SK-N-SH (cell line): ENCODE measurements at regions not wholly inside any gene's neighbourhood (a gene's known extent, or its start where the extent isn't known, plus 50 kb on each side); places are given as distances from the start of the nearest gene placed in this dataset.

Experiments
- CTCF ChIA-PET: fragments of 300-600, 350-600 bp; formaldehyde crosslinking; extraction: SDS; loops from one replicate; lab custom pipeline; 2021; lab: Yijun Ruan, JAX
- POLR2A ChIA-PET: fragments of 350-600 bp; sonication (Branson Sonifier 250); formaldehyde crosslinking; extraction: SDS; loops from one replicate; lab custom pipeline; 2020; ENCODE audit warnings: antibody characterized with exemption, inconsistent platforms; lab: Yijun Ruan, JAX
- DNase-seq: peaks from one replicate; pipeline ENCODE4 v3.0.0; 2012
- H2AFZ ChIP-seq: fragments of 200-600 bp; sonication (generic); 2 replicates; pipeline ENCODE4 v1.8.1; 2016; ENCODE audit warnings: antibody characterized with exemption, mild to moderate bottlenecking, low read depth
- H3F3A ChIP-seq: fragments of 200-600 bp; sonication (generic); replicated peaks from 2 replicates; pipeline ENCODE3; 2016; ENCODE audit warnings: antibody characterized with exemption, mild to moderate bottlenecking; ENCODE audit not compliant: insufficient read depth
- H3K27ac ChIP-seq, 2 experiments: fragments of 200-500 bp in 1 of 2; fragments of 200-600 bp in 1 of 2; sonication (Bioruptor generic) in 1 of 2; sonication (generic), shearing (Covaris generic) in 1 of 2; 2 replicates each; pipeline versions ENCODE4 v1.5.1 to v1.6.1; 2014 to 2016; ENCODE audit warnings: low read depth in 2 of 2, inconsistent platforms in 1 of 2, low read length in 1 of 2, mild to moderate bottlenecking in 1 of 2, mixed read lengths in 1 of 2
- H3K27me3 ChIP-seq: fragments of 200-600 bp; sonication (generic), shearing (Covaris generic); 2 replicates; pipeline ENCODE4 v1.6.1; 2016; ENCODE audit warnings: mixed run types; ENCODE audit not compliant: insufficient read depth
- H3K36me3 ChIP-seq, 2 experiments: fragments of 200-500 bp in 1 of 2; fragments of 200-600 bp in 1 of 2; sonication (Bioruptor generic) in 1 of 2; sonication (generic) in 1 of 2; replicated peaks in 1 of 2; 2 replicates each; pipeline versions ENCODE3 to v1.5.1; 2014 to 2016; ENCODE audit warnings: low read length in 1 of 2, mild to moderate bottlenecking in 1 of 2; ENCODE audit not compliant: insufficient read depth in 2 of 2, control insufficient read depth in 1 of 2
- H3K4me1 ChIP-seq, 2 experiments: fragments of 200-500 bp in 1 of 2; fragments of 200-600 bp in 1 of 2; sonication (Bioruptor generic) in 1 of 2; sonication (generic), shearing (Covaris generic) in 1 of 2; 2 replicates each; pipeline versions ENCODE4 v1.5.1 to v1.6.1; 2014 to 2016; ENCODE audit warnings: low read depth in 1 of 2, low read length in 1 of 2, mixed run types in 1 of 2; ENCODE audit not compliant: insufficient read depth in 2 of 2, control insufficient read depth in 1 of 2
- H3K4me2 ChIP-seq: fragments of 200-600 bp; sonication (generic), shearing (Covaris generic); 2 replicates; pipeline ENCODE4 v1.6.1; 2017; ENCODE audit warnings: mixed run types
- H3K4me3 ChIP-seq, 2 experiments: fragments of 200-500 bp in 1 of 2; fragments of 200-600 bp in 1 of 2; sonication (Bioruptor generic) in 1 of 2; sonication (generic), shearing (Covaris generic) in 1 of 2; 2 replicates each; pipeline versions ENCODE4 v1.5.1 to v1.8.1; 2014 to 2016; ENCODE audit warnings: low read depth in 2 of 2, inconsistent platforms in 1 of 2, low read length in 1 of 2, mild to moderate bottlenecking in 1 of 2, mixed read lengths in 1 of 2, moderate library complexity in 1 of 2
- H3K79me2 ChIP-seq: fragments of 200-600 bp; sonication (generic); 2 replicates; pipeline ENCODE4 v1.8.1; 2017; ENCODE audit warnings: mild to moderate bottlenecking; ENCODE audit not compliant: insufficient read depth
- H3K9ac ChIP-seq: fragments of 200-600 bp; sonication (generic); 2 replicates; pipeline ENCODE4 v1.6.1; 2017; ENCODE audit warnings: mixed run types
- H3K9me2 ChIP-seq: fragments of 200-600 bp; sonication (generic); 2 replicates; pipeline ENCODE4 v1.6.1; 2017; ENCODE audit warnings: mixed run types
- H3K9me3 ChIP-seq: fragments of 200-600 bp; sonication (generic); 2 replicates; pipeline ENCODE4 v1.6.1; 2017; ENCODE audit warnings: mixed run types, mild to moderate bottlenecking, moderate library complexity
- H4K20me1 ChIP-seq: fragments of 200-600 bp; sonication (generic); 2 replicates; pipeline ENCODE4 v1.6.1; 2017; ENCODE audit warnings: mild to moderate bottlenecking, mixed run types; ENCODE audit not compliant: insufficient read depth
- CHD2 ChIP-seq: fragments of 150-350 bp; IDR thresholded peaks from 2 replicates; pipeline ENCODE4 v1.6.1; 2018; ENCODE audit warnings: low read length; ENCODE audit not compliant: partially characterized antibody
- EZH2phosphoT487 ChIP-seq: fragments of 200-600 bp; sonication (generic); IDR thresholded peaks from 2 replicates; pipeline ENCODE4 v1.6.1; 2017; ENCODE audit warnings: low read depth, mixed run types, mild to moderate bottlenecking, antibody characterized with exemption, moderate library complexity, borderline replicate concordance
- FOXM1 ChIP-seq: IDR thresholded peaks from 2 replicates; pipeline ENCODE4 v1.4.0; 2012; ENCODE audit warnings: low read depth, mild to moderate bottlenecking
- GABPA ChIP-seq: IDR thresholded peaks from 2 replicates; pipeline ENCODE4 v1.4.0; 2012; ENCODE audit warnings: low read depth, mild to moderate bottlenecking
- NRF1 ChIP-seq: IDR thresholded peaks from 2 replicates; pipeline ENCODE4 v1.6.1; 2012; ENCODE audit warnings: low read depth, mild to moderate bottlenecking, low read length
- RXRA ChIP-seq: IDR thresholded peaks from 2 replicates; pipeline ENCODE4 v1.4.0; 2012; ENCODE audit warnings: low read depth, mild to moderate bottlenecking, borderline replicate concordance
- TAF1 ChIP-seq: IDR thresholded peaks from 2 replicates; pipeline ENCODE4 v1.6.1; 2012; ENCODE audit warnings: low read depth, mild to moderate bottlenecking, low read length, moderate library complexity, borderline replicate concordance
- TEAD4 ChIP-seq: IDR thresholded peaks from 2 replicates; pipeline ENCODE4 v1.4.0; 2012; ENCODE audit warnings: mild to moderate bottlenecking, borderline replicate concordance; ENCODE audit not compliant: insufficient read depth
- YY1 ChIP-seq: IDR thresholded peaks from 2 replicates; pipeline ENCODE4 v1.4.0; 2012; ENCODE audit warnings: low read depth, mild to moderate bottlenecking
- ZBTB33 ChIP-seq: IDR thresholded peaks from 2 replicates; pipeline ENCODE4 v1.4.0; 2012; ENCODE audit warnings: low read depth, borderline replicate concordance
- WGBS: methylation state at CpG from one replicate; pipeline ENCODE4 v1.1.6; 2017; ENCODE audit warnings: low lambda C conversion rate; 5-methylcytosine and 5-hydroxymethylcytosine counted together

GRCh38 chr18:22609642-22610041 is 191.9 kb upstream of the CTAGE1 start:
- no peak overlapping the region for H3K27ac ChIP-seq
- ChIA-PET POLR2A (no interaction called here), CTCF (no interaction called here)
- no peak overlapping the region for H3K4me2 ChIP-seq
- no peak for DNase-seq
- H3F3A ChIP-seq, result no peaks in the 10 kb centered on the region
- H3K9me3 ChIP-seq, result no peaks in the 10 kb centered on the region
- no peaks in the 10 kb centered on the region for H3K9me2 ChIP-seq
- TF ChIP-seq NRF1, result no peak
- TF ChIP-seq YY1, result no peak
- TF ChIP-seq ZBTB33, result no peak
- no peak for TF ChIP-seq FOXM1
- H3K4me3 ChIP-seq, result no peak overlapping the region
- H3K4me1 ChIP-seq, result no peaks in the 10 kb centered on the region
- H2AFZ ChIP-seq, result no peak overlapping the region
- H3K9ac ChIP-seq, result no peak overlapping the region
- H3K79me2 ChIP-seq, result no peaks in the 10 kb centered on the region
- H3K36me3 ChIP-seq, result no peaks in the 10 kb centered on the region
- H4K20me1 ChIP-seq, result no peaks in the 10 kb centered on the region
- peaks cover 62% of the 10 kb centered on the region for H3K27me3 ChIP-seq
- 2% methylated on average over 5 of the region's 5 CpGs for WGBS

- H3F3A ChIP-seq, result no peaks in the 10 kb centered on the region
- CTCF ChIA-PET, result no interaction called here
- H3K9me3 ChIP-seq, result no peaks in the 10 kb centered on the region
- no peak overlapping the region for H2AFZ ChIP-seq
- no peak overlapping the region for H3K27ac ChIP-seq
- H3K4me2 ChIP-seq, result no peak overlapping the region
- H4K20me1 ChIP-seq, result no peaks in the 10 kb centered on the region
- H3K79me2 ChIP-seq, result no peaks in the 10 kb centered on the region
- no peak overlapping the region; a peak in 1 of 4 replicates for H3K4me3 ChIP-seq
- no peak for TF ChIP-seq RXRA
- no peak for TF ChIP-seq FOXM1
- no peak for TF ChIP-seq GABPA
- TF ChIP-seq TEAD4, result no peak
- no peak for TF ChIP-seq ZBTB33
- no peak for TF ChIP-seq TAF1
- TF ChIP-seq CHD2, result no peak
- TF ChIP-seq EZH2phosphoT487, result no peak
- POLR2A ChIA-PET, result no interaction called here
- no peaks in the 10 kb centered on the region for H3K4me1 ChIP-seq
- DNase-seq, result no peak
- no peaks in the 10 kb centered on the region for H3K9me2 ChIP-seq
- WGBS, result 8% methylated on average over 18 of the region's 18 CpGs
- H3K36me3 ChIP-seq, result no peaks in the 10 kb centered on the region
- peaks cover 67% of the 10 kb centered on the region for H3K27me3 ChIP-seq
- H3K9ac ChIP-seq, result no peak overlapping the region
Measured at GRCh38 chr18:22613058-22613690, 195.5 kb upstream of the CTAGE1 start.
